ENCODE measurements at regions not wholly inside any gene's neighbourhood (a gene's known extent, or its start where the extent isn't known, plus 50 kb on each side); places are given as distances from the start of the nearest gene placed in this dataset.

DNA sequence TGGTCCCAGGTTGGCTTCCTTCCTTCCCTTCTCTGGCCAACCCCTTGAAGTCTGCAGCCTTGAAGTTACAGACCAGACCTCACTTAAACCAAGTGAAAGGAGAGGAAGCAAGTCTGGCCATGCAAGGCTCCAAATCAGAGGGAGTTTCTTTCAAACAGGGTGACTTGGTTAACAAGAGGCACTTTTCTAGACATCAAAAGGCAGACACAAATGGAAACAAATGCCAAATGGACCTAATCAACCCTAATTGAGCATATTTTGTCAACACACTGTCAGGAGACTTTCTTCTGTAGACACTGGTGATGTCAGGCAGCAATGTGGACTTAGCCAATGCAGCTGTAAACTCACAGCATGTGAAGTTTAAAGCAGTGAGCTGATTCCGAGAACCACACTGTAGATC is 282.7 kb upstream of the FZD8 start:
- ChIA-PET POLR2A (no interaction called here), CTCF (interaction anchor here (1.0 to 1.5 kb wide), 2 partner anchors 8 to 195 kb away, joined by 3 to 8 read pairs; no protein-coding TSS in a partner anchor)
- BruUV-seq (replicated peaks): no TSS peak
- DNase-seq (ENCODE audit: low read depth, low spot score): no peak
- FAIRE-seq: no peak
- H3K9me3 ChIP-seq (replicated peaks; ENCODE audit: control insufficient read depth, insufficient read depth, low read length): no peaks in the 10 kb centered on the region
- no peaks in the 10 kb centered on the region for H4K20me1 ChIP-seq (replicated peaks; ENCODE audit: control insufficient read depth, extremely low read depth, insufficient read depth, low read length)
- H3K36me3 ChIP-seq (ENCODE audit: control insufficient read depth in 2 of 2, extremely low read depth in 1 of 2, insufficient read depth in 2 of 2, low read length in 2 of 2): no peaks in the 10 kb centered on the region
- no peak overlapping the region for H3K4me3 ChIP-seq (replicated peaks in 1 of 3; ENCODE audit: insufficient read depth in 1 of 3, low read depth in 1 of 3, low read length in 3 of 3)
- H3K9ac ChIP-seq (replicated peaks; ENCODE audit: extremely low read depth, insufficient read depth, low read length): no peak overlapping the region
- dilution Hi-C loops (cut with MboI; ENCODE audit: extremely low pct_ligation_motif_present, low sequenced_read_pairs) (no loop called here), intact Hi-C loops (cut with micrococcal nuclease) (no loop called here)
- H3K27ac ChIP-seq (ENCODE audit: insufficient read depth, low read depth, low read length): no peak overlapping the region
- H3K79me2 ChIP-seq (ENCODE audit: control insufficient read depth, insufficient read depth, low read length): no peaks in the 10 kb centered on the region
- H3K9me1 ChIP-seq (replicated peaks; ENCODE audit: control insufficient read depth, extremely low read depth, insufficient read depth, low read length): no peaks in the 10 kb centered on the region
- no peaks in the 10 kb centered on the region for H3K4me1 ChIP-seq (ENCODE audit: control insufficient read depth, extremely low read depth, insufficient read depth, low read length)
- no peak overlapping the region for H2AFZ ChIP-seq (ENCODE audit: low read depth, low read length)
- peaks cover 0 to 6% of the 10 kb centered on the region in 2 experiments for H3K27me3 ChIP-seq (ENCODE audit: control insufficient read depth in 2 of 2, insufficient read depth in 2 of 2, low read length in 2 of 2)
- H3K4me2 ChIP-seq (ENCODE audit: insufficient read depth, low read length): no peak overlapping the region
- TF ChIP-seq EZH2 (IDR thresholded peaks at IDR 0.05; ENCODE audit: borderline replicate concordance, low read depth, low read length, severe bottlenecking) (no peak), CTCF (IDR thresholded peaks at IDR 0.05; ENCODE audit: extremely low read depth in 1 of 2, insufficient read depth in 1 of 2, low read depth in 1 of 2, low read length in 2 of 2) (no peak), POLR2AphosphoS5 (IDR thresholded peaks at IDR 0.05; ENCODE audit: insufficient read depth, low read depth, low read length) (no peak), JUN (IDR thresholded peaks at IDR 0.05; ENCODE audit: borderline replicate concordance, insufficient read depth, insufficient read length, low read depth) (no peak), POLR2A (IDR thresholded peaks at IDR 0.05; ENCODE audit: low read depth, low read length) (no peak), MYC (IDR thresholded peaks at IDR 0.05; ENCODE audit: low read depth, low read length) (no peak), GATA2 (IDR thresholded peaks at IDR 0.05; ENCODE audit: insufficient read depth, insufficient read length, low read depth, low read length) (no peak), FOS (IDR thresholded peaks at IDR 0.05; ENCODE audit: borderline replicate concordance, insufficient read depth, low read length) (no peak)
- TF ChIP-seq, protein P1, sequence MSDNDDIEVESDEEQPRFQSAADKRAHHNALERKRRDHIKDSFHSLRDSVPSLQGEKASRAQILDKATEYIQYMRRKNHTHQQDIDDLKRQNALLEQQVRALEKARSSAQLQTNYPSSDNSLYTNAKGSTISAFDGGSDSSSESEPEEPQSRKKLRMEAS (IDR thresholded peaks at IDR 0.05; ENCODE audit: insufficient read depth, insufficient read length): no peak

Measured in endothelial cell of umbilical vein (primary cell).